ENCODE measurements at regions not wholly inside any gene's neighbourhood (a gene's known extent, or its start where the extent isn't known, plus 50 kb on each side); places are given as distances from the start of the nearest gene placed in this dataset.

GRCh38 chr10:8424555-8425211, 370.2 kb downstream of the GATA3 start:
- DNase-seq (ENCODE audit: low read depth): no peak
- no peak overlapping the region for H3K4me3 ChIP-seq (ENCODE audit: low read depth, low read length)
- TF ChIP-seq CTCF (IDR thresholded peaks at IDR 0.05; ENCODE audit: low read depth, low read length, missing control alignments): no peak

- DNase-seq (ENCODE audit: low read depth): no peak
- H3K4me3 ChIP-seq (ENCODE audit: low read depth, low read length): no peak overlapping the region
- TF ChIP-seq CTCF (IDR thresholded peaks at IDR 0.05; ENCODE audit: low read depth, low read length, missing control alignments): no peak
Observed at GRCh38 chr10:8428654-8429053, 374.2 kb downstream of the GATA3 start.

GRCh38 chr10:8430321-8430720, 375.8 kb downstream of the GATA3 start:
- H3K4me3 ChIP-seq (ENCODE audit: low read depth, low read length): no peak overlapping the region
- DNase-seq (ENCODE audit: low read depth): no peak
- TF ChIP-seq CTCF (IDR thresholded peaks at IDR 0.05; ENCODE audit: low read depth, low read length, missing control alignments): no peak

GRCh38 chr10:8431511-8431910, 377.0 kb downstream of the GATA3 start:
- H3K4me3 ChIP-seq (ENCODE audit: low read depth, low read length): no peak overlapping the region
- no peak for DNase-seq (ENCODE audit: low read depth)
- TF ChIP-seq CTCF (IDR thresholded peaks at IDR 0.05; ENCODE audit: low read depth, low read length, missing control alignments): no peak

- no peak for TF ChIP-seq CTCF (IDR thresholded peaks at IDR 0.05; ENCODE audit: low read depth, low read length, missing control alignments)
- DNase-seq (ENCODE audit: low read depth): no peak
- no peak overlapping the region for H3K4me3 ChIP-seq (ENCODE audit: low read depth, low read length)
Observed at GRCh38 chr10:8435186-8436055, 380.9 kb downstream of the GATA3 start.

GRCh38 chr10:8437896-8438295, 383.4 kb downstream of the GATA3 start:
- no peak for DNase-seq (ENCODE audit: low read depth)
- TF ChIP-seq CTCF (IDR thresholded peaks at IDR 0.05; ENCODE audit: low read depth, low read length, missing control alignments): no peak
- H3K4me3 ChIP-seq (ENCODE audit: low read depth, low read length): no peak overlapping the region
